ENCODE measurements at regions not wholly inside any gene's neighbourhood (a gene's known extent, or its start where the extent isn't known, plus 50 kb on each side); places are given as distances from the start of the nearest gene placed in this dataset.

GRCh38 chr3:23002836-23003732, 200.0 kb upstream of the UBE2E2 start:
- Histone ChIP-seq H2BK12ac (ENCODE audit: low read depth, low read length) (no peak overlapping the region), H3K56ac (replicated peaks; ENCODE audit: insufficient read length, low read depth, low read length) (no peak overlapping the region), H2BK120ac (replicated peaks; ENCODE audit: low read depth, low read length) (no peak overlapping the region), H3K4ac (replicated peaks; ENCODE audit: insufficient read length, low read depth, low read length) (no peak overlapping the region), H3K9ac (replicated peaks in 1 of 4; ENCODE audit: extremely low read depth in 1 of 4, low read depth in 3 of 4, low read length in 3 of 4) (no peak overlapping the region), H3K23me2 (ENCODE audit: low read depth, low read length) (no peaks in the 10 kb centered on the region), H2AK5ac (ENCODE audit: low read depth, low read length) (no peak overlapping the region), H2BK20ac (ENCODE audit: low read length) (no peak overlapping the region), H3K27ac (ENCODE audit: low read depth, low read length) (no peak overlapping the region), H3K79me2 (ENCODE audit: control insufficient read depth in 1 of 2, insufficient read depth in 2 of 2, low read length in 2 of 2) (no peaks in the 10 kb centered on the region), H2BK5ac (ENCODE audit: low read depth, low read length) (no peak overlapping the region), H3K79me1 (ENCODE audit: low read depth, low read length) (no peaks in the 10 kb centered on the region), H3K23ac (ENCODE audit: insufficient read length) (no peak overlapping the region), H2BK15ac (ENCODE audit: low read length) (no peak overlapping the region), H4K91ac (replicated peaks; ENCODE audit: insufficient read length, low read length) (no peak overlapping the region), H4K8ac (ENCODE audit: extremely low read depth, insufficient read depth, low read length) (no peak overlapping the region), H3K36me3 (ENCODE audit: control insufficient read depth in 2 of 4, insufficient read depth in 4 of 4, low read length in 3 of 4) (no peaks in the 10 kb centered on the region), H3K4me2 (ENCODE audit: insufficient read depth in 1 of 2, low read depth in 2 of 2, low read length in 2 of 2) (no peak overlapping the region), H3K4me1 (replicated peaks in 1 of 4; ENCODE audit: control insufficient read depth in 3 of 4, insufficient read depth in 4 of 4, low read length in 3 of 4) (no peaks in the 10 kb centered on the region), H3K4me3 (ENCODE audit: extremely low read depth in 1 of 4, insufficient read depth in 2 of 4, low read depth in 3 of 4, low read length in 4 of 4) (no peak overlapping the region), H4K20me1 (replicated peaks in 1 of 2; ENCODE audit: control insufficient read depth in 1 of 2, insufficient read depth in 2 of 2, low read length in 2 of 2) (no peaks in the 10 kb centered on the region), H3K18ac (ENCODE audit: extremely low read depth, low read length) (no peak overlapping the region), H3K14ac (ENCODE audit: insufficient read length) (no peak overlapping the region), H3K9me3 (ENCODE audit: insufficient read depth in 2 of 2, low read depth in 1 of 2, low read length in 1 of 2) (no peaks in the 10 kb centered on the region), H2AFZ (ENCODE audit: low read length) (0 out of 2 replicates have a peak overlapping the region, but pooled peaks have one; percentile 3), H3K27me3 (replicated peaks in 1 of 4; ENCODE audit: control insufficient read depth in 3 of 4, extremely low read depth in 1 of 4, insufficient read depth in 3 of 4, low read length in 3 of 4) (no peaks in the 10 kb centered on the region), H4K5ac (ENCODE audit: insufficient read length, low read depth, low read length) (no peak overlapping the region)
- no peak for DNase-seq (ENCODE audit: low read depth in 1 of 2, low spot score in 2 of 2)
- no peak for TF ChIP-seq CEBPB (IDR thresholded peaks at IDR 0.05; ENCODE audit: low read depth, low read length)
- no peak for TF ChIP-seq JUND (IDR thresholded peaks at IDR 0.05; ENCODE audit: low read length)
- no peak for TF ChIP-seq TAF1 (IDR thresholded peaks at IDR 0.05; ENCODE audit: low read depth, low read length)
- TF ChIP-seq CBX8 (IDR thresholded peaks at IDR 0.05; ENCODE audit: borderline replicate concordance, low read depth, low read length), result no peak
- no peak for TF ChIP-seq BACH1 (IDR thresholded peaks at IDR 0.05; ENCODE audit: low read length)
- no peak for TF ChIP-seq RNF2 (IDR thresholded peaks at IDR 0.05; ENCODE audit: borderline replicate concordance, low read depth, low read length, missing control alignments, poor library complexity, severe bottlenecking)
- TF ChIP-seq TCF12 (IDR thresholded peaks at IDR 0.05; ENCODE audit: low read depth, low read length), result no peak
- TF ChIP-seq EZH2 (IDR thresholded peaks at IDR 0.05; ENCODE audit: low read depth, low read length, severe bottlenecking), result no peak
- FAIRE-seq, result no peak
- 90% methylated on average over 15 of the region's 15 CpGs; no CpG with 5 or more reads in 1 of the 2 experiments for WGBS, 2 experiments (ENCODE audit: extremely low coverage in 1 of 2, insufficient coverage in 1 of 2, insufficient read length in 1 of 2, insufficient replicate concordance in 2 of 2, low coverage in 1 of 2, low lambda C conversion rate in 2 of 2, missing lambda C conversion rate in 1 of 2)
- POLR2A ChIA-PET (ENCODE audit: partially characterized antibody), result no interaction called here
- CTCF ChIA-PET (ENCODE audit: partially characterized antibody), result interaction anchor here (1.0 kb wide), 1 partner anchor 8 kb away, joined by 3 read pairs; no protein-coding TSS in a partner anchor

Measured in H1 (cell line).